C4-2B (cell line): ENCODE measurements at regions not wholly inside any gene's neighbourhood (a gene's known extent, or its start where the extent isn't known, plus 50 kb on each side); places are given as distances from the start of the nearest gene placed in this dataset.

Source experiments
- H3K27ac ChIP-seq: fragments of 450-650 bp; 2 replicates; pipeline ENCODE4 v1.5.1; 2017
- CTCF ChIP-seq: fragments of 450-650 bp; conservative IDR thresholded peaks from 2 replicates; pipeline ENCODE4 v1.5.1; 2017; ENCODE audit warnings: mild to moderate bottlenecking
- ZFX ChIP-seq: fragments of 450-650 bp; IDR thresholded peaks from 2 replicates; pipeline ENCODE4 v1.6.1; 2017

GRCh38 chr2:17181051-17181752, 337.0 kb downstream of the RAD51AP2 start:
- H3K27ac ChIP-seq = no peak overlapping the region
- no peak for TF ChIP-seq ZFX

GRCh38 chr2:17179145-17179808, 339.0 kb downstream of the RAD51AP2 start:
- H3K27ac ChIP-seq = no peak overlapping the region
- TF ChIP-seq ZFX (no peak), CTCF (no peak)

GRCh38 chr2:17177088-17177487, 341.2 kb downstream of the RAD51AP2 start:
- TF ChIP-seq CTCF (no peak), ZFX (no peak)
- H3K27ac ChIP-seq = no peak overlapping the region

- H3K27ac ChIP-seq = no peak overlapping the region
- TF ChIP-seq ZFX = no peak
- peak; percentile 75 for TF ChIP-seq CTCF
These were observed 346.7 kb downstream of the RAD51AP2 start for GRCh38 chr2:17171446-17172049.

GRCh38 chr2:17166506-17166905, 351.7 kb downstream of the RAD51AP2 start:
- H3K27ac ChIP-seq = no peak overlapping the region
- no peak for TF ChIP-seq CTCF
- no peak for TF ChIP-seq ZFX

- TF ChIP-seq ZFX (no peak), CTCF (no peak)
- no peak overlapping the region for H3K27ac ChIP-seq
These were observed 353.7 kb downstream of the RAD51AP2 start for GRCh38 chr2:17164550-17164949.

- no peak overlapping the region for H3K27ac ChIP-seq
- no peak for TF ChIP-seq ZFX
- no peak for TF ChIP-seq CTCF
These were observed 354.6 kb downstream of the RAD51AP2 start for GRCh38 chr2:17163638-17164037.
